ENCODE measurements at regions not wholly inside any gene's neighbourhood (a gene's known extent, or its start where the extent isn't known, plus 50 kb on each side); places are given as distances from the start of the nearest gene placed in this dataset.

GRCh38 chr4:20302336-20302735, 50.6 kb downstream of the SLIT2 start:
- DNase-seq: no peak

- no peak for DNase-seq
Observed at GRCh38 chr4:20305976-20306375, 54.3 kb downstream of the SLIT2 start.

- no peak for DNase-seq
Observed at GRCh38 chr4:20311856-20312255, 60.2 kb downstream of the SLIT2 start.

GRCh38 chr4:20313237-20314030, 61.7 kb downstream of the SLIT2 start:
- no peak for DNase-seq

GRCh38 chr4:20317424-20317985, 65.8 kb downstream of the SLIT2 start:
- no peak for DNase-seq

- no peak for DNase-seq
Observed at GRCh38 chr4:20318001-20318908, 66.5 kb downstream of the SLIT2 start.

GRCh38 chr4:20318909-20319277, 67.2 kb downstream of the SLIT2 start:
- DNase-seq: no peak

GRCh38 chr4:20319825-20320612, 68.3 kb downstream of the SLIT2 start:
- DNase-seq: no peak

GRCh38 chr4:20323991-20324390, 72.3 kb downstream of the SLIT2 start:
- DNase-seq: no peak

- DNase-seq: no peak
Observed at GRCh38 chr4:20326460-20326859, 74.8 kb downstream of the SLIT2 start.

GRCh38 chr4:20326977-20327376, 75.3 kb downstream of the SLIT2 start:
- no peak for DNase-seq

- DNase-seq: no peak
Observed at GRCh38 chr4:20327808-20328207, 76.1 kb downstream of the SLIT2 start.

GRCh38 chr4:20331642-20332041, 79.9 kb downstream of the SLIT2 start:
- DNase-seq: no peak

- no peak for DNase-seq
Observed at GRCh38 chr4:20333141-20333715, 81.5 kb downstream of the SLIT2 start.

GRCh38 chr4:20337261-20337664, 85.6 kb downstream of the SLIT2 start:
- DNase-seq: no peak

- no peak for DNase-seq
Observed at GRCh38 chr4:20338841-20339240, 87.1 kb downstream of the SLIT2 start.

- DNase-seq: no peak
Observed at GRCh38 chr4:20341134-20341738, 89.5 kb downstream of the SLIT2 start.

GRCh38 chr4:20347531-20347930, 95.8 kb downstream of the SLIT2 start:
- no peak for DNase-seq

- no peak for DNase-seq
Observed at GRCh38 chr4:20348411-20348810, 96.7 kb downstream of the SLIT2 start.

GRCh38 chr4:20351360-20352162, 99.9 kb downstream of the SLIT2 start:
- no peak for DNase-seq

- DNase-seq: no peak
Observed at GRCh38 chr4:20352163-20352431, 100.4 kb downstream of the SLIT2 start.

- DNase-seq: no peak
Observed at GRCh38 chr4:20353646-20354045, 101.9 kb downstream of the SLIT2 start.

Data from CD4-positive, alpha-beta T cell treated with Interleukin-17A for 1 hour (primary cell).